ENCODE measurements at regions not wholly inside any gene's neighbourhood (a gene's known extent, or its start where the extent isn't known, plus 50 kb on each side); places are given as distances from the start of the nearest gene placed in this dataset.

DNA sequence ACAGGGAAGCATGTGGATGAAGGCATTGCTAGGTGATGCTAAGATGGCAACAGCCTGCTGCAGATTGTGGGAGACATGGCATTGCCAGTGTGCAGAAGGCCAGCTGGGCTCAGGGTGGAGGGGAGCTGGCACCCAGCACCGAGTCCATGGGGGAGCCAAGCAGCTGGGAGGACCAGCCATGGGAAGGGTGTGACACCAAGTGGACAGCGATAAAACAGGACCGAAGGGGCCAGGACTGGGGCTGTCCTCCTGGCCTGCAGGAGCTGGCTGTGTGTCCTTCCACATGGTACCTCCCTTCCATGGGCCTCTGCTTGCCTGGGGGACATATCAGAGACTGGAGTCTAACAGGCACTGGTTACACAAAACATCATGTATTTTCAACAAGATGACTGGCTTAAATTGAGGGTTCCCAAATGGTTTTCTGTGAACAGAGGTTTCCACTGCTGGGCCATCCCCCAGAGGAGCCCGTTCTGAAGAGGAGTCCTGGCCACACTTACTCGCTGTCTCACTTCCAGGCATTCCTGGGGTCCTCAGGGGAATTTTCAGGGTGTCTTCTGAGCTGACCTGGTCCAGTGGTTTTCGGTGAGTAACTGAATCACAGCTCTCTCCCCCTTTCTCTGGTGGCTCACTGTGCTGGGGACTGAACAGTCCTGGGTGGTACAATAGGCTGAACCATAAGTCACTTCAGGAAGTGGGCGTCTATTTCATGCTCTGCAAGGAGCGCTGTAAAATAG, 60.4 kb upstream of the TNP1 start:
- no peak for FAIRE-seq

DNA sequence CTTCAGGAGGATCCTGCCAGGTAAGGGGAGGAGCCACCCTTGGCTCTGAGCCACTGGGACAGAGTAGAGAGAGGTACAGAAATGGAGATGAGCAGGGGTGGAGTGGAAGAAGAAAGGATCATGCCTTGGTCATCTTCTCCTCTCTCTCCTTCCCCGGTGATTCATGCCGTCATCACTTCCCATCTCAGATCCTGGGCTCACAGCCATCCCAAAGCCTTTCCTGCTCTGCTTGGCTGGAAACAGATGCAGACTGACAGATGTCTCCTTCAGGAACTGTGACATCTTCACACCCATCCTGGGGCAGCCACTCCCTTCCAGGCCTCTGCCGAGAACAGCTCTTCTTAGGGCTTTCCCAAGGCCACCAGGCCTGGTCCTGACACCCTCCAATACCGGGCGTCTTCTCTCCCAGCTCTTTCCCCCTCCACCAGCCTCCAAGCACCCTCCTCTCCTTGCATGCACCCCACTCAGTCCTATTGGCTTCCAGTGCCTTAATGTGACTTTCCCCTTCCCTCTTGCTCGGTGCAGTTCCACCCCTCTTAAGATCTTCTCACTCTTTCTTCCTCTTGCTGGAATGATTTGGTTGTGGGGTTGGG, 58.3 kb upstream of the TNP1 start:
- FAIRE-seq = no peak

DNA sequence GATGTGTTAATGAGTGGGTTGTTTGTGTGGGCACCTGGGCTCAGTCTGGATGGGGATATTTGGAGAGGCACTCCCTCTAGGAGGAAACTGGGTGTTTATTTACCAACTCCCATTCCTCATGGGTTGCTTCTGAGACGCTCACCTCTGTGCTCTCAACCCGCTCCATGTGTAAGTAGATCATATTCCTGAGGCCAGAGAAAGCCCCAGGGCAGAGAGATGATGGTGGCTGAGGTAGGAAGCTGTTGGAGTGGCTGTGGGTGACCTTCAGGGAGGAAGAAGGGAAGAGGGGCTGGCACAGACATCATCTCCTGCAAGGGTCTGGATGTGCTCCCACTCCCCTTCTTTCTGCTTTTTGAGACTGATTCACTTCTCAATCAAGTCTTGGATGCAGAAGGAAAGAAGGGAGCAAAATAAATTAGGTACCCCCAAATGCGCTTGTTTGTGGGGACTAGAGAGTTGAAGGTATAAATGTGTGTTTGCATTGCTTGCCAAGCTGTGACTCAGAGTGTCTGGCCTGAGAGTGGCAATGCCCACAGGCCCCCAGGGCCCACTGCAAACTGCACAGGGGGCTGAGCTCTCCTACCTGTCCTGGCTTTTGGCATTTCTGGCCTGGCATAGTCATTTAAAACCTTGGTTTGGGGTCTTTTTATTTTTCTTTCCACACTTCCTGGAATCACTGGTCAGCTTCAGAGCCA, 57.2 kb upstream of the TNP1 start:
- no peak for FAIRE-seq

DNA sequence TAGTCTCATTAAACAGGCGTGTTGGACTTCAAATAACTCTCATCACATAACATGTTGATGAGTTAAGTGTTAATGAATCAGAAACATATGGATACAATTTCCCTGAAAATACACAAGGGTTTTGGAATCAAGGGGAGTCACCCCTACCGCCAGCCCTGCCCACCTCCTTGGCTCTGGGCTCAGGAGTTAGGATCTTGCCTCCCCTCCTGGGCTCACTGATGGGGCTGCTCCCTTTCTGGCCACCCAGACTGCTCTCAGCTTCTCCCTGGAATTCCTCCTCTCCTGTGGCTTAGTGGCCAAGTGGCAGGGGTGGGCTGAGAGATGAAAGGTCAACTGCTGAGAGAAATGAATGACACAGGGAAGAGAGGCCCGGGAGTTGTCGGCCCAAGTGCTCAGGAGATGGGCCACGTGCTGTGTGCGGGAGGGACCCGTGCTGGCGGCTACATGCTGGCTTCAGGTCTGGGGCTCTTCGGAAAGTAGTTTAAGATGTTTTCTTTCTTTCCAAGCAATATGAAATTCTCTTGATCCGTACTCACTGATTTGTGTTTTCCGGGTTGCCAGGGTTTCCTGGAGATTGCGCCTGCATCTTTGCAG, 55.8 kb upstream of the TNP1 start:
- no peak for FAIRE-seq

DNA sequence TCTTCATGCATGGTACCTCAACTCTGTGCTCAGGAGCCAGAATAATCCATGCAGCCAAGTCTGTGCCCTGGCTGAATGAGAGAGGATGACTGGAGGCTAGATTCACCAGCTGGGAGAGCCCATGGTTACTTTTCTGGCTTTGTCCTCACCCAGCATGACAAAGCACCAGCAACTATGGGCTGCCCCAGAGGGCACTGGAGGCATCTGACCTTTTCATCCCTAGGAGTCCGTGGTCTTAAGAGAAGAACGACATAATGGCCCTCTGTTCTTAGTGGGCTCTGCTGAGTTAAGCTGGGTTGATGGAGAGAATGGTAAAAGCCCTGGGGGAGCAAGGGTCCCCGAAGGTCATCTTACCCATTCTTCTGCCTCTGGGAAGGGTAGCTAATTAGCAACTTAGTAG, 54.6 kb upstream of the TNP1 start:
- no peak for FAIRE-seq

DNA sequence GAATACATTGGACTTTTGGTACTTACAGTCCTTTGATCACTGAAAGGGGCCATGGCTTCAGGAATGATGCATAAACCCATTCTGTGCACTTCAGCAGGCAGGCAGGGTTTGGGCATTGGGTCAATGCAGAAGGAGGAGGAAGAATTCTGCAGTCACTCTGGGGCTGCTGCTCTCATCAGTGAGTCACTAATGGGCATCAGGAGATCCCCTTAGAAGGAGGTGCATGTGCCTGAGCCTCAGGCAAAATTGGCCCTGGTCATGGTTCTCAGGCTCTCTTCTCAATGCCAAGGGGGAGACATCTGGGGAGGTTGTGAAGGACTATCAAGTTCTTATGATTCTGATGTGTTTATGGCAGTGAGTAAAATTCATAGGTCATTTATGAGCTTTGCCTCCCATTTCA, 52.0 kb upstream of the TNP1 start:
- no peak for FAIRE-seq

DNA sequence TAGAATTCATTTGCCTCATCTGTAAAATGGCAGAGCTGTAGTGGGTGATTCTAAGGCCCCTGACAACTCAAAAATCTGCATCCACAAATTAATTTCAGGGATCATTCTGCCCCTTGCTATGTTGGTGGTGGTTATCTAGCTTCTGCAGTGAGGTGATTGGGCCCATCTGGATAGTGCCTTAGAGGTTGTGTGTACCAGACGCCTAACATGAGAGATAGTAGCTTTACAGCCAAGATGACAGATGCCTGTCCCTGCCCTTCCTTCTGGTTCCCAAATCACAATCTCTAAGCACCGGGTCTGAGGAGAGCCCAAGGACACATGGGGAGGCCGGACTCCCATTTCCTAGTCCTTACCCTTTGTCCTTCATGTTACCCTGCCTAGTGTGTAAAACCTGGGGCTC, 51.1 kb upstream of the TNP1 start:
- no peak for FAIRE-seq

DNA sequence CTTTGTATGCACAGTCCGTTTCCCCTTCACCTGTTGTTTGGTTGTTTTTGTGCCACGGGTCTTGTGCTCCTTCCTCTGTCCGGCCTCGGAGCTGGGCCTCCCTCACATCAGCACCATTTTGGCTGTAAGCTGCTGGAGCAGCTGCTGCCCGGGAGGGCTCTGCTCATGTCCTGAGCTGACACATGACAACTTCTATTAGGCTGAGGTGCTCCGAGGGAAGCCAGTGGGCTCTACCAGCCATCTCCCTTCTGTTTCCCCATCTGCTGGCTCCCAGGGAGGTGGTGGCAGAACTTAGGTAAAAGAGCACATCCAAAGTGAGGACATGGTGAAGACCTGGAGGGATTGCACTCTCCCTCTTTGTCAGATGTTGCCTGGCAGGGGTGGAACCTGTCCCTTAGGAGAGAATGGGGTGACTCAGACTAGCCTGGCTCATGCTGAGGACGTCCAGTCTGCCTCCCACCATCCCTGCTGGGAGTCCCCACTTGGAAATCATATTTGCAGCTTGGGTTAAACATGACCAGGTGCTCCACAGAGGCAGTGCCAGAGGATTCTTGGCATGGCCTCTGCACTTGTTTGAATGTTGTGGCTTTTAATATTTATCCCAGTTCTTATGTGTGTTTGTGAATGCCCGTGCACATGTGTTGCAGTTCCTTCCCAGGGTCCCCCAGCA, 49.8 kb upstream of the TNP1 start:
- FAIRE-seq = no peak
